Gastrocnemius medialis (tissue), 4 donors: ENCODE measurements at regions not wholly inside any gene's neighbourhood (a gene's known extent, or its start where the extent isn't known, plus 50 kb on each side); places are given as distances from the start of the nearest gene placed in this dataset.

ENCODE experiments used
- ATAC-seq, 2 donors: fragments of 150-250 bp; one replicate each; pipeline ENCODE4 v1.9.1; 2016
- DNase-seq, 2 donors: peaks; one replicate each; pipeline ENCODE4 v3.0.0-alpha.2; 2019
- H3K27ac ChIP-seq, 4 donors: fragments of 200-600 bp; sonication (generic); 1 replicate in 1 of 4; 2 replicates in 3 of 4; pipeline ENCODE4 v1.5.1; 2016 to 2018; ENCODE audit warnings: mild to moderate bottlenecking in 2 of 4, moderate library complexity in 1 of 4
- H3K27me3 ChIP-seq, 3 donors: fragments of 200-600 bp; sonication (generic) in 2 of 3; 1 replicate in 1 of 3; 2 replicates in 2 of 3; pipeline versions ENCODE4 v1.5.1 to v1.6.0; 2016 to 2019; ENCODE audit warnings: mild to moderate bottlenecking in 1 of 3, moderate library complexity in 1 of 3
- H3K36me3 ChIP-seq, 2 donors: fragments of 200-600 bp; sonication (generic) in 1 of 2; one replicate each; pipeline ENCODE4 v1.5.1; 2017 to 2018
- H3K4me1 ChIP-seq, 2 donors: fragments of 200-600 bp; sonication (generic) in 1 of 2; one replicate each; pipeline ENCODE4 v1.5.1; 2016 to 2017; ENCODE audit warnings: mild to moderate bottlenecking in 2 of 2
- H3K4me3 ChIP-seq, 4 donors: fragments of 200-600 bp; sonication (generic) in 3 of 4; 1 replicate in 1 of 4; 2 replicates in 3 of 4; pipeline ENCODE4 v1.5.1; 2016 to 2019; ENCODE audit warnings: mild to moderate bottlenecking in 2 of 4
- H3K9me3 ChIP-seq, 3 donors: fragments of 200-600 bp; sonication (generic) in 2 of 3; 1 replicate in 1 of 3; 2 replicates in 2 of 3; pipeline ENCODE4 v1.5.1; 2016 to 2019
- CTCF ChIP-seq, 5 experiments: fragments of 450-650 bp in 3 of 5; fragments of 200-600 bp in 2 of 5; sonication (generic) in 2 of 5; IDR thresholded peaks in 4 of 5; conservative IDR thresholded peaks in 1 of 5; 1 replicate in 4 of 5; 2 replicates in 1 of 5; pipeline ENCODE4 v1.5.1; 2016 to 2019; ENCODE audit warnings: antibody characterized with exemption in 5 of 5, mild to moderate bottlenecking in 3 of 5, moderate library complexity in 3 of 5
- POLR2A ChIP-seq, 2 donors: fragments of 450-650 bp; IDR thresholded peaks; one replicate each; pipeline ENCODE4 v1.6.1; 2017; ENCODE audit warnings: antibody characterized with exemption in 2 of 2, mild to moderate bottlenecking in 2 of 2, moderate library complexity in 2 of 2
- in situ Hi-C, 4 donors: fragments of 200-750 bp; cut with MboI; loops; one replicate each; pipeline versions ENCODE4 v1.15.0 to v1.8.0; 2017; ENCODE audit warnings: low sequenced_read_pairs in 4 of 4
- intact Hi-C: fragments of 100-400 bp; cut with DNase I; formaldehyde crosslinking; loops from one replicate; pipeline ENCODE4 v1.15.1; 2023; ENCODE audit warnings: low total_unique reads

- DNase-seq (no peak), ATAC-seq (no peak)
- Histone ChIP-seq H3K27me3 (no peaks in the 10 kb centered on the region), H3K9me3 (no peaks in the 10 kb centered on the region), H3K4me1 (no peaks in the 10 kb centered on the region), H3K27ac (no peak overlapping the region), H3K36me3 (no peaks in the 10 kb centered on the region), H3K4me3 (no peak overlapping the region)
- intact Hi-C loops = no loop called here
- TF ChIP-seq POLR2A (IDR thresholded peaks at IDR 0.05) (no peak), CTCF (IDR thresholded peaks at IDR 0.05 in 4 of 5, conservative IDR thresholded peaks at IDR 0.05 in 1 of 5) (no peak)
- in situ Hi-C loops = no loop called here
Observed at GRCh38 chr21:21955204-21955603, 957.0 kb downstream of the NCAM2 start.

GRCh38 chr21:21957490-21957889 is 959.3 kb downstream of the NCAM2 start:
- Histone ChIP-seq H3K27me3 (no peaks in the 10 kb centered on the region), H3K36me3 (no peaks in the 10 kb centered on the region), H3K4me3 (no peak overlapping the region), H3K27ac (no peak overlapping the region), H3K4me1 (no peaks in the 10 kb centered on the region), H3K9me3 (no peaks in the 10 kb centered on the region)
- intact Hi-C loops (no loop called here), in situ Hi-C loops (no loop called here)
- ATAC-seq (no peak), DNase-seq (no peak)
- TF ChIP-seq POLR2A (IDR thresholded peaks at IDR 0.05) (no peak), CTCF (IDR thresholded peaks at IDR 0.05 in 4 of 5, conservative IDR thresholded peaks at IDR 0.05 in 1 of 5) (no peak)

- no peak for TF ChIP-seq CTCF (IDR thresholded peaks at IDR 0.05 in 4 of 5, conservative IDR thresholded peaks at IDR 0.05 in 1 of 5)
- TF ChIP-seq POLR2A (IDR thresholded peaks at IDR 0.05) = no peak
- no peak overlapping the region for H3K27ac ChIP-seq
- no peaks in the 10 kb centered on the region for H3K4me1 ChIP-seq
- H3K4me3 ChIP-seq = no peak overlapping the region
- H3K27me3 ChIP-seq = no peaks in the 10 kb centered on the region
- H3K36me3 ChIP-seq = no peaks in the 10 kb centered on the region
- intact Hi-C loops = no loop called here
- ATAC-seq (no peak), DNase-seq (no peak)
- in situ Hi-C loops = no loop called here
- no peaks in the 10 kb centered on the region for H3K9me3 ChIP-seq
Observed at GRCh38 chr21:21963911-21964310, 965.7 kb downstream of the NCAM2 start.

GRCh38 chr21:21968810-21969209 is 970.6 kb downstream of the NCAM2 start:
- Histone ChIP-seq H3K36me3 (no peaks in the 10 kb centered on the region), H3K27me3 (no peaks in the 10 kb centered on the region), H3K4me3 (no peak overlapping the region), H3K4me1 (no peaks in the 10 kb centered on the region), H3K27ac (no peak overlapping the region), H3K9me3 (no peaks in the 10 kb centered on the region)
- no peak for TF ChIP-seq POLR2A (IDR thresholded peaks at IDR 0.05)
- TF ChIP-seq CTCF (IDR thresholded peaks at IDR 0.05 in 4 of 5, conservative IDR thresholded peaks at IDR 0.05 in 1 of 5) = no peak
- DNase-seq = no peak
- intact Hi-C loops (no loop called here), in situ Hi-C loops (no loop called here)
- ATAC-seq = no peak

- intact Hi-C loops = no loop called here
Observed at GRCh38 chr21:21969211-21969610, 971.0 kb downstream of the NCAM2 start.

More at GRCh38 chr21:21969211-21969610, 971.0 kb downstream of the NCAM2 start:
- H3K4me3 ChIP-seq = no peak overlapping the region
- TF ChIP-seq POLR2A (IDR thresholded peaks at IDR 0.05) = no peak
- TF ChIP-seq CTCF (IDR thresholded peaks at IDR 0.05 in 4 of 5, conservative IDR thresholded peaks at IDR 0.05 in 1 of 5) = no peak
- H3K9me3 ChIP-seq = no peaks in the 10 kb centered on the region
- H3K4me1 ChIP-seq = no peaks in the 10 kb centered on the region
- no peaks in the 10 kb centered on the region for H3K27me3 ChIP-seq
- in situ Hi-C loops = no loop called here
- no peak for ATAC-seq
- no peaks in the 10 kb centered on the region for H3K36me3 ChIP-seq
- no peak for DNase-seq
- H3K27ac ChIP-seq = no peak overlapping the region
